NB4 (cell line): ENCODE measurements at regions not wholly inside any gene's neighbourhood (a gene's known extent, or its start where the extent isn't known, plus 50 kb on each side); places are given as distances from the start of the nearest gene placed in this dataset.
A peak's percentile ranks its signal among the peaks of the same experiment; 100 is the strongest.

Source experiments
- DNase-seq: peaks from one replicate; pipeline ENCODE4 v3.0.0; 2010; ENCODE audit warnings: low read depth
- H3K4me3 ChIP-seq: one replicate; pipeline ENCODE4 v1.5.1; 2011; ENCODE audit warnings: mild to moderate bottlenecking, low read depth, low read length, moderate library complexity
- MYC ChIP-seq: IDR thresholded peaks from 2 replicates; pipeline ENCODE4 v1.6.1; 2011; ENCODE audit warnings: low read depth, low read length
- POLR2A ChIP-seq: IDR thresholded peaks from 2 replicates; pipeline ENCODE4 v1.6.1; 2011; ENCODE audit warnings: mild to moderate bottlenecking; ENCODE audit not compliant: insufficient read length; ENCODE audit errors: extremely low read depth
- TF ChIP-seq, protein P1 (sequence below): IDR thresholded peaks from one replicate; pipeline ENCODE4 v1.5.1; 2012; ENCODE audit warnings: low read depth, low read length
- TF ChIP-seq, protein P2 (sequence below): IDR thresholded peaks from 2 replicates; pipeline ENCODE4 v1.6.1; 2011; ENCODE audit warnings: low read depth, low read length

DNA sequence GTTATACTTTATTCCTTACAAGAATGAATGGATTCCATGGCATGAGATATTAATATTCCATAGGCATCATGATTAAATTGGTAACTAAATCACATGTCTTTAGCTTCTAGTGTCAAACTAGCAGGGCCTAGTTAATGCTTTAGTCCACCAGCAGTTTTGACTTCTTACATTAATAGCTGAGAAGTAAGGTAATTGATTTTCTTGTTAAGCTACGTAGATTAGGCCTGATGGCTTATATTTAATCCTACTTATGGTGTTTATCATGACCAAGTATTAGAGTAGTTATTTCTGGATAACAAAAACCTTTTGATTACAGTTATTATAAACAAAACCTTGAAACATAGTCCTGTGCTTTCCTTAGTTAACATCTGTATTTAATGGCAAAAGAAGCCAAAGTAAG is 184.5 kb downstream of the TANC2 start:
- DNase-seq = no peak
- H3K4me3 ChIP-seq = no peak overlapping the region
- no peak for TF ChIP-seq MYC
- TF ChIP-seq, protein P1, sequence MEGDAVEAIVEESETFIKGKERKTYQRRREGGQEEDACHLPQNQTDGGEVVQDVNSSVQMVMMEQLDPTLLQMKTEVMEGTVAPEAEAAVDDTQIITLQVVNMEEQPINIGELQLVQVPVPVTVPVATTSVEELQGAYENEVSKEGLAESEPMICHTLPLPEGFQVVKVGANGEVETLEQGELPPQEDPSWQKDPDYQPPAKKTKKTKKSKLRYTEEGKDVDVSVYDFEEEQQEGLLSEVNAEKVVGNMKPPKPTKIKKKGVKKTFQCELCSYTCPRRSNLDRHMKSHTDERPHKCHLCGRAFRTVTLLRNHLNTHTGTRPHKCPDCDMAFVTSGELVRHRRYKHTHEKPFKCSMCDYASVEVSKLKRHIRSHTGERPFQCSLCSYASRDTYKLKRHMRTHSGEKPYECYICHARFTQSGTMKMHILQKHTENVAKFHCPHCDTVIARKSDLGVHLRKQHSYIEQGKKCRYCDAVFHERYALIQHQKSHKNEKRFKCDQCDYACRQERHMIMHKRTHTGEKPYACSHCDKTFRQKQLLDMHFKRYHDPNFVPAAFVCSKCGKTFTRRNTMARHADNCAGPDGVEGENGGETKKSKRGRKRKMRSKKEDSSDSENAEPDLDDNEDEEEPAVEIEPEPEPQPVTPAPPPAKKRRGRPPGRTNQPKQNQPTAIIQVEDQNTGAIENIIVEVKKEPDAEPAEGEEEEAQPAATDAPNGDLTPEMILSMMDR = no peak

- TF ChIP-seq, protein P1 = no peak
- TF ChIP-seq, protein P2, sequence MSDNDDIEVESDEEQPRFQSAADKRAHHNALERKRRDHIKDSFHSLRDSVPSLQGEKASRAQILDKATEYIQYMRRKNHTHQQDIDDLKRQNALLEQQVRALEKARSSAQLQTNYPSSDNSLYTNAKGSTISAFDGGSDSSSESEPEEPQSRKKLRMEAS = no peak
- TF ChIP-seq MYC (no peak), POLR2A (no peak)
- H3K4me3 ChIP-seq = no peak overlapping the region
- DNase-seq = no peak
These were observed 185.0 kb downstream of the TANC2 start for GRCh38 chr17:63150994-63151464.

GRCh38 chr17:63151941-63152523 is 186.0 kb downstream of the TANC2 start:
- no peak for DNase-seq
- TF ChIP-seq POLR2A (no peak), MYC (no peak)
- TF ChIP-seq, protein P2 = no peak
- TF ChIP-seq, protein P1 = no peak
- H3K4me3 ChIP-seq = no peak overlapping the region

- TF ChIP-seq MYC (no peak), POLR2A (no peak)
- TF ChIP-seq, protein P1 = no peak
- TF ChIP-seq, protein P2 = no peak
- no peak overlapping the region for H3K4me3 ChIP-seq
- DNase-seq = no peak
These were observed 187.5 kb downstream of the TANC2 start for GRCh38 chr17:63153488-63153887.

- no peak overlapping the region for H3K4me3 ChIP-seq
- DNase-seq = no peak
- TF ChIP-seq, protein P2 = no peak
- TF ChIP-seq, protein P1 = no peak
- no peak for TF ChIP-seq POLR2A
- TF ChIP-seq MYC = no peak
These were observed 188.7 kb downstream of the TANC2 start for GRCh38 chr17:63154586-63155244.

DNA sequence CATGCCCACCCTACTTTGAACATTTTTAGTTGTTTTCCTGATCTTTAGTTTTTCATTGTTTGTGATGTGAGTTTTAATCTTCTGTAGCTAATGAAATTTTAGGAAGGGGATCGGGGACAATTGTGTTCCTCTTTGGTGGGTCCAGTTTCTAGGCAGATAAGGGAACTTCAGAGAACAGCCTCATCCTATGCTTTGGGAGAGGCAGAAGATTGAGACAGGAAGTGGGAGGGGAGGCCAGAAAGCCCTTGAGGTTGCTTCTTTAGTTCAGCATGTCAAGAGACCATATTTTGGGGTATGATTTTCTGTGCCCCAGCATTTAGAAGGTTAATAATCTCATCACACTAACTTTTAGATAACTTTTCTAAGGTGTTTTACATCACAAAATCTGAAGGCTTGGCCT is 191.0 kb downstream of the TANC2 start:
- no peak for TF ChIP-seq POLR2A
- DNase-seq = peak; percentile 33
- H3K4me3 ChIP-seq = no peak overlapping the region
